ENCODE measurements at regions not wholly inside any gene's neighbourhood (a gene's known extent, or its start where the extent isn't known, plus 50 kb on each side); places are given as distances from the start of the nearest gene placed in this dataset.

DNA sequence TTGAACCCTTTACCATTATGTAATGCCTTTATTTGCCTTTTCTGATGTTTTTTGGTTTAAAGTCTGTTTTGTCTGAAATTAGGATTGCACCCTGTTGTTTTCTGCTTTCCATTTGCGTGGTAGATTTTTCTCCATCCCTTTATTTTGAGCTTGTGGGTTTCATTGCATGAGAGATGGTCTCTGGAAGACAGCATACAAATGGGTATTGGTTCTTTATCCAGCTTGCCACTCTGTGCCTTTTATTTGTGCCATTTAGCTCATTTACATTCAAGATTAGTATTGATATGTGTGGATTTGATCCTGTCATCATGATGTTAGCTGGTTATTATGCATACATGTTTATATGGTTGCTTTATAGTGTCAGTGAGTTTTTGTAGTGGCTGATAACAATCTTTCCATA, 318.7 kb upstream of the PPP2R3A start:
- Histone ChIP-seq H3K79me2 (no peaks in the 10 kb centered on the region), H3K27me3 (no peaks in the 10 kb centered on the region), H3K9me3 (ENCODE audit: low read depth) (no peaks in the 10 kb centered on the region), H3K4me1 (ENCODE audit: insufficient read depth) (no peaks in the 10 kb centered on the region), H3K9me2 (replicated peaks; ENCODE audit: insufficient read depth) (no peaks in the 10 kb centered on the region), H3K4me3 (no peak overlapping the region), H2AFZ (no peak overlapping the region), H4K20me1 (ENCODE audit: insufficient read depth, poor library complexity, severe bottlenecking) (no peaks in the 10 kb centered on the region), H3K27ac (no peak overlapping the region), H3K4me2 (no peak overlapping the region), H3K36me3 (replicated peaks; ENCODE audit: insufficient read depth, low read depth) (no peaks in the 10 kb centered on the region)
- WGBS (ENCODE audit: low lambda C conversion rate, missing lambda C conversion rate): 94% methylated on average over 1 of the region's 1 CpG
- no peak for DNase-seq (ENCODE audit: low spot score)
- TF ChIP-seq EZH2 (IDR thresholded peaks at IDR 0.05; ENCODE audit: borderline replicate concordance) (no peak), EZH2phosphoT487 (IDR thresholded peaks at IDR 0.05; ENCODE audit: low read depth, severe bottlenecking, unreplicated experiment) (no peak), CTCF (IDR thresholded peaks at IDR 0.05; ENCODE audit: poor library complexity) (no peak)

DNA sequence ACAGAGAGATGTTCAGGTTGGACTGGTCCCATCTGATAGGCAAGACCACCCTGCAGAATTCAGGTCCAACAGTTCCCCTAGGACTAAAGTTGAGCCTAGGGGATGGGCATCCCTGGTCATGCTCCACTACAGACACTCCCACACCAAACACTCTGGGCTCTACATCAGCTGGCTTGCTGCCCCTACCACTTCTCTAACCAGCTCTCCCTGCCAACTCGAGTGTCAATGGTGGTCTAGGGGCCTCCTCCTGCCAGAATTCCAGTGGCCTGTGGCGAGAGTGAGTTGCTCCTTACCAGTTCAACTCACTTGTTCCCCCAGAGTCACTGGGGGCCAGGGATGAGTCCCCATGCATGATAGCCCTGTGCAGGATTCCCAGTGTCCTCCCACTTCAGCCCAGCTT, 316.2 kb upstream of the PPP2R3A start:
- H3K27me3 ChIP-seq: no peaks in the 10 kb centered on the region
- no peak overlapping the region for H2AFZ ChIP-seq
- TF ChIP-seq EZH2 (IDR thresholded peaks at IDR 0.05; ENCODE audit: borderline replicate concordance) (no peak), EZH2phosphoT487 (IDR thresholded peaks at IDR 0.05; ENCODE audit: low read depth, severe bottlenecking, unreplicated experiment) (no peak), CTCF (IDR thresholded peaks at IDR 0.05; ENCODE audit: poor library complexity) (no peak)
- H3K36me3 ChIP-seq (replicated peaks; ENCODE audit: insufficient read depth, low read depth): no peaks in the 10 kb centered on the region
- WGBS (ENCODE audit: low lambda C conversion rate, missing lambda C conversion rate): 85% methylated on average over 2 of the region's 2 CpGs
- DNase-seq (ENCODE audit: low spot score): no peak
- H3K9me2 ChIP-seq (replicated peaks; ENCODE audit: insufficient read depth): no peaks in the 10 kb centered on the region
- H3K79me2 ChIP-seq: no peaks in the 10 kb centered on the region
- no peaks in the 10 kb centered on the region for H3K4me1 ChIP-seq (ENCODE audit: insufficient read depth)
- H3K27ac ChIP-seq: no peak overlapping the region
- H4K20me1 ChIP-seq (ENCODE audit: insufficient read depth, poor library complexity, severe bottlenecking): no peaks in the 10 kb centered on the region
- no peak overlapping the region for H3K4me3 ChIP-seq
- no peaks in the 10 kb centered on the region for H3K9me3 ChIP-seq (ENCODE audit: low read depth)
- H3K4me2 ChIP-seq: no peak overlapping the region

DNA sequence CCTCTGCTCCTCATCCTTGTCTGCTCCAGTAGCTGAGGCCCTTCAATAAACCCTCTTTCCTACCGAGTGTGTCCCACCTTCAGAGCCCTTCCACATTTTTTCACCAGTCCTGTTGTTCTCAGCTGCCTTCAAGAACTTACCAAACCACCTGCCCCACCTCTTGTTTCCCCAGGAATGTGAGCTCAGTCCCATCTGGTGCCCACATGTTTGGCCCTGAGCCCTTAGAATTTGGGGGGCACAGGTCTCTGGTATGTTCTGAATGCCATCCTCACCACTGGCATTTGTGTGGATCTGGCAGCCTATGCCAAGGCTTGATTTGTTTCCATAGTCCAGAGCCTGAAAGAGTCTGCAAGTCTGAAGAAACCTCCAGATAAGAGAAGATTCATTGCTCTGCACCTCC, 315.2 kb upstream of the PPP2R3A start:
- no peak overlapping the region for H2AFZ ChIP-seq
- no peak overlapping the region for H3K4me2 ChIP-seq
- no peak overlapping the region for H3K4me3 ChIP-seq
- WGBS (ENCODE audit: low lambda C conversion rate, missing lambda C conversion rate): 77% methylated on average over 1 of the region's 1 CpG
- H4K20me1 ChIP-seq (ENCODE audit: insufficient read depth, poor library complexity, severe bottlenecking): no peaks in the 10 kb centered on the region
- H3K79me2 ChIP-seq: no peaks in the 10 kb centered on the region
- no peak for TF ChIP-seq CTCF (IDR thresholded peaks at IDR 0.05; ENCODE audit: poor library complexity)
- TF ChIP-seq EZH2phosphoT487 (IDR thresholded peaks at IDR 0.05; ENCODE audit: low read depth, severe bottlenecking, unreplicated experiment): no peak
- no peak for TF ChIP-seq EZH2 (IDR thresholded peaks at IDR 0.05; ENCODE audit: borderline replicate concordance)
- H3K36me3 ChIP-seq (replicated peaks; ENCODE audit: insufficient read depth, low read depth): no peaks in the 10 kb centered on the region
- no peaks in the 10 kb centered on the region for H3K9me2 ChIP-seq (replicated peaks; ENCODE audit: insufficient read depth)
- no peak for DNase-seq (ENCODE audit: low spot score)
- no peaks in the 10 kb centered on the region for H3K9me3 ChIP-seq (ENCODE audit: low read depth)
- no peaks in the 10 kb centered on the region for H3K4me1 ChIP-seq (ENCODE audit: insufficient read depth)
- H3K27ac ChIP-seq: no peak overlapping the region
- no peaks in the 10 kb centered on the region for H3K27me3 ChIP-seq

DNA sequence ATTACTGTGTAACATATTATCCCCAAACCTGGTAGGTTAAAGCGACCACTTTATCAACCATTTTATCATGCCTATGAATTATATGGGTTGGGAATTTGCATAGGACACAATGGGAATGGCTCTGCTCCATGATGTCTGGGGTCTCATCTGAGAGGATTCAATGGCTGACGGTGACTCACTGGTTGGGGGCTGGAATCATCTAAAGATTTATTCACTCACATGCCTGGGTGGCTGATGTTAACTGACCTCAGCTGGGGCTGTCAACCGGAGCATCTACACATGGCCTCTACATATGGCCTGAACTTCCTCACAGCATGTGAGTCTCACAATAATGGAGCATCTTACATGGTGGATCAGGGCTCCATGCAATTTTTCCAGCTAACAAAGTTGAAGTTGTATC, 313.1 kb upstream of the PPP2R3A start:
- H3K9me2 ChIP-seq (replicated peaks; ENCODE audit: insufficient read depth): no peaks in the 10 kb centered on the region
- 62% methylated on average over 3 of the region's 3 CpGs for WGBS (ENCODE audit: low lambda C conversion rate, missing lambda C conversion rate)
- no peaks in the 10 kb centered on the region for H3K36me3 ChIP-seq (replicated peaks; ENCODE audit: insufficient read depth, low read depth)
- TF ChIP-seq EZH2 (IDR thresholded peaks at IDR 0.05; ENCODE audit: borderline replicate concordance): no peak
- TF ChIP-seq EZH2phosphoT487 (IDR thresholded peaks at IDR 0.05; ENCODE audit: low read depth, severe bottlenecking, unreplicated experiment): no peak
- TF ChIP-seq CTCF (IDR thresholded peaks at IDR 0.05; ENCODE audit: poor library complexity): no peak
- no peak overlapping the region for H2AFZ ChIP-seq
- H3K4me2 ChIP-seq: no peak overlapping the region
- no peak for DNase-seq (ENCODE audit: low spot score)
- H3K4me1 ChIP-seq (ENCODE audit: insufficient read depth): no peaks in the 10 kb centered on the region
- H3K27ac ChIP-seq: no peak overlapping the region
- H3K4me3 ChIP-seq: no peak overlapping the region
- no peaks in the 10 kb centered on the region for H3K79me2 ChIP-seq
- H3K9me3 ChIP-seq (ENCODE audit: low read depth): no peaks in the 10 kb centered on the region
- H3K27me3 ChIP-seq: no peaks in the 10 kb centered on the region
- H4K20me1 ChIP-seq (ENCODE audit: insufficient read depth, poor library complexity, severe bottlenecking): no peaks in the 10 kb centered on the region
